NB4 (cell line): ENCODE measurements at regions not wholly inside any gene's neighbourhood (a gene's known extent, or its start where the extent isn't known, plus 50 kb on each side); places are given as distances from the start of the nearest gene placed in this dataset.

ENCODE experiments used
- DNase-seq: peaks from one replicate; pipeline ENCODE4 v3.0.0; 2010; ENCODE audit warnings: low read depth
- H3K4me3 ChIP-seq: one replicate; pipeline ENCODE4 v1.5.1; 2011; ENCODE audit warnings: mild to moderate bottlenecking, low read depth, low read length, moderate library complexity
- CTCF ChIP-seq: IDR thresholded peaks from one replicate; pipeline ENCODE4 v1.5.1; 2012; ENCODE audit warnings: low read depth, low read length
- MAX ChIP-seq: IDR thresholded peaks from 2 replicates; pipeline ENCODE4 v1.6.1; 2011; ENCODE audit warnings: low read depth, low read length
- MYC ChIP-seq: IDR thresholded peaks from 2 replicates; pipeline ENCODE4 v1.6.1; 2011; ENCODE audit warnings: low read depth, low read length
- POLR2A ChIP-seq: IDR thresholded peaks from 2 replicates; pipeline ENCODE4 v1.6.1; 2011; ENCODE audit warnings: mild to moderate bottlenecking; ENCODE audit not compliant: insufficient read length; ENCODE audit errors: extremely low read depth

GRCh38 chr10:111824128-111824527 is 359.4 kb downstream of the GPAM start:
- DNase-seq, result no peak
- no peak for TF ChIP-seq POLR2A
- no peak for TF ChIP-seq CTCF
- H3K4me3 ChIP-seq, result no peak overlapping the region

- DNase-seq, result no peak
- no peak overlapping the region for H3K4me3 ChIP-seq
- TF ChIP-seq CTCF, result no peak
- TF ChIP-seq MAX, result no peak
- no peak for TF ChIP-seq POLR2A
- TF ChIP-seq MYC, result no peak
Observed at GRCh38 chr10:111830359-111830758, 353.2 kb downstream of the GPAM start.

GRCh38 chr10:111831058-111831457 is 352.5 kb downstream of the GPAM start:
- no peak overlapping the region for H3K4me3 ChIP-seq
- no peak for DNase-seq
- no peak for TF ChIP-seq MYC
- TF ChIP-seq MAX, result no peak
- no peak for TF ChIP-seq CTCF
- no peak for TF ChIP-seq POLR2A

- DNase-seq, result no peak
- H3K4me3 ChIP-seq, result no peak overlapping the region
- no peak for TF ChIP-seq CTCF
- no peak for TF ChIP-seq MYC
- TF ChIP-seq MAX, result no peak
- no peak for TF ChIP-seq POLR2A
Observed at GRCh38 chr10:111833251-111833650, 350.3 kb downstream of the GPAM start.

- H3K4me3 ChIP-seq, result no peak overlapping the region
- no peak for TF ChIP-seq MYC
- TF ChIP-seq CTCF, result no peak
- TF ChIP-seq MAX, result no peak
- TF ChIP-seq POLR2A, result no peak
- no peak for DNase-seq
Observed at GRCh38 chr10:111835574-111835973, 348.0 kb downstream of the GPAM start.

- no peak for TF ChIP-seq POLR2A
- TF ChIP-seq MYC, result no peak
- TF ChIP-seq CTCF, result no peak
- DNase-seq, result no peak
- H3K4me3 ChIP-seq, result no peak overlapping the region
Observed at GRCh38 chr10:111836064-111836463, 347.5 kb downstream of the GPAM start.
